HG03520 (cell line): ENCODE measurements at regions not wholly inside any gene's neighbourhood (a gene's known extent, or its start where the extent isn't known, plus 50 kb on each side); places are given as distances from the start of the nearest gene placed in this dataset.
"Not testable (repeated sequence)": the region's sequence is repeated elsewhere in the genome, so short reads cannot be mapped to it uniquely, and the experiment has no call there.

ENCODE experiments used
- ATAC-seq: cut with Tn5 transposase; IDR thresholded peaks from one replicate; pipeline ENCODE4 v1.9.1; 2021; ENCODE audit warnings: mild to moderate bottlenecking, moderate library complexity; ENCODE audit not compliant: unreplicated experiment

GRCh38 chr1:68828013-68828412 lies 331.1 kb upstream of the DEPDC1 start:
- no peak for ATAC-seq

DNA sequence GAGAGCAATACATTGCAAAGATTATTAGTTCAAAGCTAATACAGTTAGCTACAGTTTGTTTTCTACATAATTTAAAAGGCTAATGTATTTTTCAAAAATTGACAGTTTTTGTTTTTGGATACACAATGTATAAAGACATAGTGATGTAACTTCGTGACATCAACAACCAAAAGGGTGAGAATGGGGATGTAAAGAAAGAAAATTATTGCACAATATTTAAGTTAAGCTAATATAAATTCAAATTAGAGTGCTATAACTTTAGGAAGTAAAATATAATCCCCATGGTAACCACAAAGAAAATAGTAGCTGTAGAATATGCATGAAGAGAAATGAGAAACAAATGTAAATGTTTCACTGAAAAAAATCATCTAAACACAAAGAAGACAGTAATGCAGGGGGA lies 334.4 kb upstream of the DEPDC1 start:
- ATAC-seq = no peak

DNA sequence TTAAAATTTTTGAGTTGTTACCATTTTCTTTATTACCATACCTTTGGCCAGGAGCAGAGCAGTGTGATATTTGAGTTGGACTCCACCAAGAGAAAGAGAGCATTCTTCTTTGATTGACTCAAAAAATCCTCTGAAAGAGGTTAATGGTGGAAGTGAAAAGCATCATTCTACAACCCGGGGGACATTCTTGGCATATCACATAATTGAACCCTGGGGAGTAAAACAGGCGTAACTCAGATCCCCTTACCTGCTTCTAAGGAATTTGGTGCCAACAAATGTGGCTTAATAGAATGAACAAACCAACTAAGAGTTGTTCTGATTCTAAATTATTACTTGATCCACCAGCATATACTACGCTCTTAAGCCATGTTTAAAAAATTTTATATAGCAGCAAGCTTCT lies 351.1 kb upstream of the DEPDC1 start:
- ATAC-seq = no peak

- no peak for ATAC-seq
Measured at GRCh38 chr1:68868606-68869005, 371.7 kb upstream of the DEPDC1 start.

- ATAC-seq = no peak
Measured at GRCh38 chr1:68873144-68873543, 376.3 kb upstream of the DEPDC1 start.

- ATAC-seq = not testable (repeated sequence)
Measured at GRCh38 chr1:68881330-68882194, 384.7 kb upstream of the DEPDC1 start.

- no peak for ATAC-seq
Measured at GRCh38 chr1:68889471-68889870, 392.6 kb upstream of the DEPDC1 start.

DNA sequence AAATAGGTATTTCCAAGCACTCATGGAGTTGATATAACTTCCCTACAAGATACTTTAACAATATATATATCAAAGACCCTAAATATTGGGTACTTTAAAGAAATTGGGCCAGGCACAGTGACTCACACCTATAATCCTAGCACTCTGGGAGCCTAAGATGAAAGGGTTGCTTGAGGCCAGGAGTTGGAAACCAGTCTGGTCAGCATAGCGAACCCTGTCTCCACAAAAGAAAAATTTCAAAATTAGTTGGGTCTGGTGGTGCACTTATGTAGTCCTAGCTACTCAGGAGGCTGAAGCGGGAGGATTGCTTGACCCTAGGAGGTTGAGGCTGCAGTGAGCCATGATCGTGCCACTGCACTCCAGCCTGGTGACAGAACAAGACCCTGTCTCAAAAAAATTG lies 393.9 kb upstream of the DEPDC1 start:
- no peak for ATAC-seq

GRCh38 chr1:68904477-68904876 lies 407.6 kb upstream of the DEPDC1 start:
- no peak for ATAC-seq

- ATAC-seq = no peak
Measured at GRCh38 chr1:68906431-68906830, 409.5 kb upstream of the DEPDC1 start.

DNA sequence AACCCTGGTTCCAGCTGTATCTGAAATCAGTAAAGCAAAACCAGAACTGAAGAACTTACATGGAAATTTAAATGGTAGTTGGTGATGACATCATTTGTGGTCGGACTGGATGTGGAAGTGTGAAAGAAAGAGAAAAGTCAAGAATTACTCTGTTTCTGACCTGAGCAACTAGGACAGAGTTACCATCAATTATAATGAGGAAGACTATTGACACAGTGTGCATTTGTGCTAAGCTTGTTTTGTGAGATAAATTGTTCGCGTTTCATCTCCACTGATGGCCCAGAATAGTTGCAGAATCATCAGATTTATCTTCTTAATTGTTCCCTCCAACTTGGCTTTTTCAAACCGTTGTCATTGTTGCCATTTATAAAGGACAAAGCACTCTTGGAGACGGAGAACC lies 410.6 kb upstream of the DEPDC1 start:
- ATAC-seq = no peak

- ATAC-seq = no peak
Measured at GRCh38 chr1:68908316-68908715, 411.4 kb upstream of the DEPDC1 start.

- ATAC-seq = no peak
Measured at GRCh38 chr1:68916221-68916902, 419.5 kb upstream of the DEPDC1 start.

DNA sequence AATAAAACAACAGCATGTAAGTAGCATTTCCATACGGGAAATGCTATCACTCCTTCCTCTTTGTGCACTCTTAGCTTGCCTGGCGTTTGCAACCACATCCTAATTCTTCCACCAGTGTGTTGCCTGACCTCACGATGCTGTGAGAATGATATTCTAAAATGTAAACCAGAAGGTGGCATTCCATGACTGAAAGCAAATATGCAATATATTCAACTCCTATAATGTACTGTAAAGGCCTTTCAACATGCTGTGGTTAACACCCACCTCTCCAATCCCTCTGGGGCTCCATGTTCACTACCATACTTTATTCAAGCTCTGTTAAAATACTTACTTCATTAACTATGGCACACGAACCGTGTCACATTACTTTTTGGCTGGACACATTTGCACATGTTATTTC lies 420.6 kb upstream of the DEPDC1 start:
- ATAC-seq = no peak

DNA sequence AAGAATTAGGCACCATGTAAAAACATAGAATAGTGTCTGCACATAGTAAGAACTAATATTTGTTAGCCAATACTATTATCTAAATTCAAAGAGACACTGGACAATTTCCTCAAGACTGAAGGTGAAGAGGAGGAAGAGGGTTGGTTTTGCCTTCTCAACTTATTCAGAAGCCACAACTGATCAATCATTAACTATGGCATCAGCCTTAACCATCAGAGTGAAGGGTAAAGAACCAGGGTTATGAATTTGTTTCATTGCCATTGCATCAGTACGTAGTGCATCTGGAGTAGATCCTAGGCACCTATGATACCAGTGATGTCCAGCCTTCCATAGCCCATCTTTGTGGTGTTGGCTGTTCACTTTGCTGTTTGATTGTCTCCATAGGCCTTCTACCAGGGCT lies 421.7 kb upstream of the DEPDC1 start:
- no peak for ATAC-seq

DNA sequence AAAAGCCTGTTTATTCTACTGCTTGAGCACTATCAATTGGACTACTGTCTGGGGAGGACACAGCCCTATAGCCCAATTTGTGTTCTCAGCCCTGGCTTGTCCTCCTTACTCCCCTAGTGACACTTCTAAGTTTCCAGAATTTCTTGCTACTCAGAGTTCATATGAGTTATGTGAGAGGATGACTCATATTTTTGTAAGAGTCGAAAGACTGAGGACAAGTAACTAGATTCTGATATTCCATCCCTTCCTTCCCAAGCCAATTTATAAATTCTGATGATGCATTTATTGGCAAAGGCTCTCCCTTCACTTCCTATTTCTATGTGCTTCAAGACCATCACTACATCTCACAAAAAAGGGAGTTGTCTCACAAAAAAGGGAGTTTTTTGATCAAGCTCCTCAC lies 422.2 kb upstream of the DEPDC1 start:
- no peak for ATAC-seq

DNA sequence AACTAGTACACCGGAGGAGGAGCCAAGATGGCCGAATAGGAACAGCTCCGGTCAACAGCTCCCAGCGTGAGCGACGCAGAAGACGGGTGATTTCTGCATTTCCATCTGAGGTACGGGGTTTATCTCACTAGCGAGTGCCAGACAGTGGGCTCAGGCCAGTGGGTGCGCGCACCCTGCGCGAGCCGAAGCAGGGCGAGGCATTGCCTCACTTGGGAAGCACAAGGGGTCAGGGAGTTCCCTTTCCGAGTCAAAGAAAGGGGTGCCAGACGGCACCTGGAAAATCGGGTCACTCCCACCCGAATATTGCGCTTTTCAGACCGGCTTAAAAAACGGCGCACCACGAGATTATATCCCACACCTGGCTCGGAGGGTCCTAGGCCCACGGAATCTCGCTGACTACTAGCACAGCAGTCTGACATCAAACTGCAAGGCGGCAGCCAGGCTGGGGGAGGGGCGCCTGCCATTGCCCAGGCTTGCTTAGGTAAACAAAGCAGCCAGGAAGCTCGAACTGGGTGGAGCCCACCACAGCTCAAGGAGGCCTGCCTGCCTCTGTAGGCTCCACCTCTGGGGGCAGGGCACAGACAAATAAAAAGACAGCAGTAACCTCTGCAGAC lies 426.7 kb upstream of the DEPDC1 start:
- not testable (repeated sequence) for ATAC-seq

GRCh38 chr1:68930101-68930500 lies 433.2 kb upstream of the DEPDC1 start:
- ATAC-seq = no peak

GRCh38 chr1:68936530-68936929 lies 439.6 kb upstream of the DEPDC1 start:
- no peak for ATAC-seq

GRCh38 chr1:68938051-68938666 lies 441.3 kb upstream of the DEPDC1 start:
- ATAC-seq = no peak

DNA sequence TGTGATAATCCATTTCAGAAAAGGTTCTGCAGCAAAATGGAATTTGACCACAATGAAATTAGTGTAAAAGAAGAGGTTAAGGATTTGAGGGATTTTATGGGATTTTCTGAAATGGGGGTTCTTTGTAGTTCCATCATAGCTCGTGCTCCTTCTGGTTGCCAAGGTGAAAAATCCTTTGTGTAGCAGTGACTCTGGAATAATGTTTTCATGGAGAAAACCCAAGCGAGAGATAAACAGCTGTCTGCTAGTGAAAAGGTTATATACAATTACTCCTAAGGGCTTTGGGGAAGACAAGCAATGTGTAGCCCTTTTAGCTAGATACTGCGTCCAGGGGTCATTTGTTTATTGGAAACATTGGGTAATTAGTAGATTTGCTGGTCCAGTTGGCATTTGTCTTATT lies 453.2 kb upstream of the DEPDC1 start:
- ATAC-seq = no peak

DNA sequence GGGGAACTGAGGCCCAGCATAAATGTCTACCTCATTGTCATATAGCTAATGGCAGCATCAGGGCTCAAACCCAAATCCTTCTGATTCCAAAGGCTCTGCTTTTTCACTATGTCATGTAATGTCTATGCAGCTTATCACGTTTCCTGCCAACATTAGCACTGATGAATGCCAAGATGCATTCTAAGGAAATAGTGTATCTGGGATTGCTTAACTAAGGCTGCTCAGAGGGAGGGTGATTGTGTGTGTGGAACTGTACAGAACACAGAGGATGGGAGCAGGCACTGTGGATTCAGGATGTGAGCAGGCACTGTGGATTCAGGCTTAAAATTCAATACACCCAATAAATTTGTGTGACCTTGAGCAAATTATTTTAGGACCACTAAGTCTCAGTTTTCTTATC lies 456.4 kb upstream of the DEPDC1 start:
- no peak for ATAC-seq
